NOMO-1 treated with dmso at 0.1 percent for 144 hours (cell line): ENCODE measurements at regions not wholly inside any gene's neighbourhood (a gene's known extent, or its start where the extent isn't known, plus 50 kb on each side); places are given as distances from the start of the nearest gene placed in this dataset.

Experiments
- DNase-seq: peaks from one replicate; lab custom pipeline; 2025; ENCODE audit not compliant: unreplicated experiment; lab: John Stamatoyannopoulos, UW

DNA sequence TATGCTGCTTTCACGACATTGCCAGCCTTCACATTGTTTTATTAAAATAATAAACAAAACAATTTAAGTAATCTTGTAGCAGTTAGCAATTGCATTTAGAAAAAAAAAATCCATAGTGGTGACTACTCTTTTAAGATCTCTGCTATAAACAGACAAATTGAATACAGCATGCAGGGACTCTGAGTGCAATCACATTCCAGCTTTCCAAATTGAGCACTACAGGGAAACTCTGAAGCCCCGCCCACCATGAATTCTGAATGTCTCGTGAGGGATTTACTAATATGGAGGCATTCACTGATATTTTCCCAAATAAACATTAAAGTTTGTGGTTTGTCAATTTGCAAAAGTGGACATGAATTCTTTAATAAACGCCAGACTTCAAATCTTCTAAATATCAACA lies 698.8 kb downstream of the LIG4 start:
- DNase-seq: no peak

DNA sequence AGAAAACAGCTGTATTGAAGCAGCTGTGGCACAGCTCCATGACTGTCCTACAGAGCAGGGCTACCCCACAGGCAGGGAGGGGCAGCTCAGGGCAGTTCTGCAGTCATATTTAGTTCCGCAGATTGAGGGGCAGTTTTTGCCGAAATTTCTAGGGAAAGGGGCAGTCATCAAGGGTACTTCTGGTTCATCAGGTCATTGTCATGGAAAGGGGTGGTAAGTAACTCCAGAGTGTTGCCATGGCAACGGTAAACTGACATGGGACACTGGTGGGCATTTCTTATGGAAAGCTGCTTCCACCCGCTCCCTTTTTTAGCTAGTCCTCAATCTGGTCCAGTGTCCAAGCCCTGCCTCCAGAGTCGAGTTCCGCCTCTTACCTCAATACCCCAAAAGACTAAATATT lies 702.8 kb downstream of the LIG4 start:
- DNase-seq: no peak

DNA sequence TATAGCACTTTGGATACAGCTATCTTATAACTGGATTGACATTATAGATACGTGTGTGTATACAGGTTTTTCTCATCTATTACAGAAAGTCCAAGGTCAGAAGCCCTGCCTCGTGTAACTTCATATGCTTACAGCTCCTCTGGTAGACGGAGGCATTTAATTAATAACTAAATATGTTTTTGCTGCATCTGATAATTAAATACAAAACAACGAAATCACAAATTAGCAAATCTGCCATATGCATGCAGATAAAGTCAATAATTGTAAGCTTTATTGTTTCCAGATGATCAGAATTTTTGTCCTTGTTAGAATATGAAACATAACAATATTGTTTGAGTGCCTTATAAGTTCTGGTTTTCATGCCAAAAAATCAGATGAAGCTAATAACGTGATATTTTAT lies 717.7 kb downstream of the LIG4 start:
- no peak for DNase-seq

DNA sequence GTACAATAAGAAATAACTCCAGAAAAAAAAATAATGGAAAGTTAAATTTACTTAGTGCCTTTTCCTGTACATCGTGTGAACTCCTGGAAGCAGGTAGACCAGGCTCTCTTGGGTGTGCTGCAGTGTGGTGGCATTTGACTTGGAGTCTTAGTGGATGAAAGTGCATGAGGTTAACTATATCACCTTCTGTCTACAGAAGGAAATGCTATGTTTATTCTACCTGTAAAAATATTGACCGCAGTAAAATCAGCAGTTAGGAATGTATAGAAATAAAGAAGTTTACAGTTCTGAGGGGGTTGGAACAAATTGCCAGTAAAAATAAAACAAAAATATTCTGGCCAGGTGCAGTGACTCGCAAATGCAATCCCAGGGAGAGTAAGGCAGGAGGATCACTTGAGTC lies 722.1 kb downstream of the LIG4 start:
- no peak for DNase-seq

DNA sequence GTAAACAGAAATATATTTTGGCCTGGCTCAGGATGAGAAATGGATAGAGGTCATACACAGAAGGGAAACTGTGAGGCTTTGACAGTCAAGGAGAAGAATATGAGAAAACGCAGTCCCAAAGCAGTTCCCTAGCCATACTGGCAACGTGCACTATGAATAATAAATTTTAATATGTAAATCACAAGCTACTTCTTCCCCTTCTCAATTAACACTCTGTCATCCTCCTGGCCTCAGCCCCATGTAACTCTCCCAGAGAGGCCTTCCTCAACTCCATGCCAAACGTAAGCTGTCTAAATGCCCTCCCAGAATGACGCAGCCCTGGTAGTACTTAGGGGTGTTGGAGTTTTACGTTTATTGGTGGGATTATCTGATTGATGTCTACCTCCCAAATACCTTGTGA lies 732.6 kb downstream of the LIG4 start:
- DNase-seq: no peak

DNA sequence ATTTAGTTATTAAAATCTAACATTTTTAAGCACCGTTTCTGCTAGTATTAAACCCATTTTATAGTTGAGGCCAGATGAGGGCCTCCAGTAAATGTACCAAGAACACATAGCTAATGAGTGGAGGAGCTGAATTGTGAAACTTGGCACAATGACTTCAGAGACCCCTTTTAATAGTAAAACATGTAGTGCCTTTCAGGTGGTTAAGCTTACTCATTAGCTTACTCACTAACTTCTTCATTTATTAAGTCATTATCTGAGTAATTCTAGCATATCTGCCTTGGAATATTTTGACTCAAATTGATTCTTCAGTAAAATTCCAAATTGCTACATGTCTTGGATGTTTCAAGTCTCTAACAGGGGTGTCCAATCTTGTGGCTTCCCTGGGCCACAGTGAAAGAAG lies 735.2 kb downstream of the LIG4 start:
- no peak for DNase-seq

DNA sequence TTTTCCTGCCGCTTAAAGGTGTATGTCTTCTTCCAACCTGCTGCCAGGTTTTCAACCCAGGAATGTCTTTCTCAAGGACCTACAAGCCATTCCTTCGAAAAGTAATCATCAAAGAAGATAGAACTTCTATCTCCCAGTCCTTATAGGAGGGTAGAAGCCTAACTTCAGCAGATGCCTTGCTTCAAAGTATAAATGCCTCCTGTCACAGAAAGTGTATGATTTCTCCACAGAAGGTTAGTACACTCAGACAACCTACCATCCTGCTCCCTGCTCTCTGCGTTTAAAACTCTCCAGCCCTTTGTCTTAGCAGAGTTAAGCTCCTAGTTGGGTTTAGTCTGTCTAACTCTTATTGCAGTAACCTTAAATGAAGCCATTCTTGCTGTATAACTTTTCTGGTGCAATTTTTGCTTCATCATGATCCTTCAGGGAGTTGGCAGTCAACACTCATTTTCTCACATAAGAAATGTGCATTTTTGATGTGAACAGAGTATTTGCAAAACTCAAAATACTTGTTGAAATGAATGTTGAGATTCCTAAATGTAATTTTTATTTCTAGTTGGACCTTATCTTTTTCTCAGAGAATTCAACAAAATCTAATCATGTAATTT lies 737.5 kb downstream of the LIG4 start:
- no peak for DNase-seq

DNA sequence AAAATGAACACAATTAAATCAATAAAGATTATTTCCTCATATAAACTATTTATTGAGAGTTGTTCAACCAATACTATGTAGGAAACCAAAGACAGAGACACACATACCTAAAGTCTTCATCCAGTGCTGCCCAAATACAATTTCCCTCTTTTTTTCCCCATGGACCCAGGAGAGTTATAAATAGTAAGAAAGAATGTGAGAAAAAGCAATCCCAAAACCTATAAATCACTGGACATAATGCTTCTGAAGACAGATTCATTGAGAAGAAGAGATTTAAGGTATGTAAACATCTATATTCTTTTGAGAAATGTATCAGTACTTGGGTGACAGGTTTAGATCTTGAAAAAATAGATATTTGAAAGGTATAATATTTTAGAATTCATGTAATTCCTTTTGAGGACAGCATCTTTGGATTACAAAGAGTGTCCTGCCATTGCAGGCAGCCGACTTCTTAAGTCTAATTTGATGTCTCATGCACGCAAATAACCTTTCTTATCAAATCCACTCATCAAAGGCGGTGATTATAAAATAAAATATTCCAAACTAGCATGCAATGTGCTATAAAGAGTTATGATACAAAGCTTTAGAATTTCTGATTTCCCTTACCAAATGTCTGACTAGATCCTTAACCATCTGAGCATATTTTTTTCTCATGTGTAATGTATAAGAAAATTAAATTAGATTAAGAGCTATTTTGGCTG lies 739.4 kb downstream of the LIG4 start:
- DNase-seq: no peak

DNA sequence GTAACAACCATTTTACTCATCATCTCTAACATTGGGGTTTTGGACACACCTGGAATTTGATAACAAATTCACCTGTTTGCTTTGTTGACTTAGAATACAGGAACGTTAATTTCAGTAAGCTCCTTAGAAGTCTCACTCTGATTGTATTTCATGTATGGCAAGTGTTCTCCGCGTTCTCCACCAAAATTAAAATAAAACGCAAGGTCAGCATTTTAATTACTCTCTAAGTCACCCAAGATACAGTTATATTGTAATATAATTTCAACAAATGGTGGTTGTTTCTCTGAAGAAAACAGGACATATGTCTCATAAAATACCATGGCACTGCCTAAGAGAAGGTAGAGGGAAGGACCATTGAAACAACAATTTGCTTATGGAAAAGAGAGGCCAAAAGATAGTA lies 742.1 kb downstream of the LIG4 start:
- no peak for DNase-seq

DNA sequence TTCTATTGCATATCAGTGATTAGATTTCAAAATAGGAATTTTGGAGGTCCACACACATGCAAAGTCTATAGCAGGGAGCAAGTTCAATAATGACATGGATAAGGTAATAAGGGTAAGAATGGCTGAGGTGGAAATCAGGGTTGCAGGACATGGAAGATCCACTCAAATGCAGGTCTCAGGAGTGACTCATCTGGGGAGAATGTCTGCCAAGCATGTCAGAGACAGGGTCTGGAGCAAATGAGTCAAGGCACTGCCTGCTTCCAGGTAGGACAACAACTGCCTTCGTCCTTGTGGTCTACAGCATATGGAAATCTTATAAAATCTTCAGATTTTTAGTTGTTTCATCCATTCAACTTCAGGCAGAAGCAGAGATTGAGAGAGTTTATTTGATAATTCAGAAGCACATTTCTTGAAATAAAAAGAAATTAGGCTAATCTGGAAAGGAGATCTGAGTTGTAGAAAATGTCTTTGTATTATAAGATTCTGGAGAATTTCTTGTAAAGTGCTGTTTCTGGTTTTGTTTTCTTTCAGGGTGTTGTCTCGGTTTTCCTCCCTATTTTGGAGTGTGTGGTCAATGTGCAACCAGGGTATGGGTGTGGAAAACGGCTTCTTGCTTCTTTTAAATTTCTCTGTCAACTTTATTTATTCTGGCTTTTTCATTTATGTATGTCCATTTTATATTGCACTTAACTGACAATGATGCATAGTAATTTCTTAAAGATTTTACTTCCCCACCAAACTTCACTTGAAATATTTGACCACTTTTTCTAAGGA lies 748.8 kb downstream of the LIG4 start:
- DNase-seq: no peak

DNA sequence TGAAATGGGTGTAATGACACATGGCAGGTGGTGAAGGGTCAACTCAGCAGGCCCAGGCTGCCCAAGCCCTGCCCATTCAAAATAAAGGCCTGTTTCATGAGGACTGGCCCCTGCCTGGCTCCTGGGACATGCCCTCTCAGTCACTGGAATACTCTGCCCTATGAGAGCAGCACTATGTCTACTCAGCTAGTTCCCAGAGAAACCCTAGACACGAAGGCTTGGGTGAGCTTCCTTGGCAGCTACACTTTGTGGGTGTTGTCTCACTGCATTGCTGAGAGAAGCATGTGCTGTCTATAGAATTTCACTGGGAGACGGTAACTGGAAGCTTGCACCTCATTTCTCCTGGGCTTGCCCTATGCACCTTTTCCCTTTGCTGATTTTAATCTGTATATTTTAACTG lies 752.8 kb downstream of the LIG4 start:
- DNase-seq: no peak

DNA sequence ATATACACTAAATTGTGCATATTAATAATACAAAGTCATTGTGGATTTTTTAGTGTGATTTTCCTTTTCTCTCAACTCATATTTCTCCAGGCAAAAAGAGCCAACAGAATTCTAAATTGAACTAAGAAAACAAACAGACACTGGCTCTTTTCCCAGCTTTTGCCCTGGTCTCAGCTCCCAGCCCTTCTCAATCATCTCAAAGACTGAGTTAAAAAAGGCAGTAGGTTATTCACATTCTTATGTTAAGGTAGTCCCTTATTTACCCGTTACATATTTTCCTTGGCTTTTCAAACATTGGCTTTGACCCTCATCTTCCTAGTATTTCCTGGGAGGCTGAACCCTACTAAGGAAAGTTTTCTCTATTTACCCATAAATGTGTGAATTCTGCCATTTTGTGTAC lies 753.6 kb downstream of the LIG4 start:
- no peak for DNase-seq

DNA sequence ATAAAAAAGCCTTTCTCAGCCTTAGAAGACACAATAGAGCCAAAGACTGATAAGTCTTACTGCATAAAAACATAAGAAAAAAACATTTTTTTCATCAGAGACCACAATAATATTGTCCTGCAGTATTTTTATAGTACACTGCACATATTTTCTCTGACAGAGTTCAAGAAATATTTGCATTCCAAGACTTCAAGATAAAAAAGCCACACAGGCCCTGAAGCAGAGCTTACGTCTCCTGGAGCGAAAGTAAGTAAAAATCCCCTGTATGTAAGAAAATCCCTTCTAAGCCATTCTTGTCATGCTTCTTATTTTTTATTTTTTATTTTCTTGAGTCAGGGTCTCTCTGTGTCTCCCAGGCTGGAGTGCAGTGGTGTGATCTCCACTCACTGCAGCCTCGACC lies 755.9 kb downstream of the LIG4 start:
- DNase-seq: no peak

DNA sequence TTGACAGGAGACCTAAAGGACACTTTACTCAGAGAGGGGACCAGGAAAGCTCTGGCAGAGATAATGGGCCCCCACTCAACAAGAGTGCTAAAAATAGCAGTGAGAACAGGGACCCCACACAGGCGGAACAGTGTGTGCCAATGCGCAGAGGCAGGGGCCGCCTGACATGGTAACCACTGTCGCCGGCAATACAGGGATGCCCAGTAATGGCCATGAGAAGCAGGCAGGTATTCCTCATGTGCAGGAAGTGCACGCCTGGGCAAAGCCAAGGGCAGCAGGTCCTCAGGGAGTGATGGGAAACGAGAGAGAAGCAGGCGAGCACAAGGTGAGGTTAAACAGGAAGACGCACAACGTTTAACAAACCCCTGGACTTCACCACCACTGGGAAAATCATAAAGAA lies 757.1 kb downstream of the LIG4 start:
- DNase-seq: no peak

DNA sequence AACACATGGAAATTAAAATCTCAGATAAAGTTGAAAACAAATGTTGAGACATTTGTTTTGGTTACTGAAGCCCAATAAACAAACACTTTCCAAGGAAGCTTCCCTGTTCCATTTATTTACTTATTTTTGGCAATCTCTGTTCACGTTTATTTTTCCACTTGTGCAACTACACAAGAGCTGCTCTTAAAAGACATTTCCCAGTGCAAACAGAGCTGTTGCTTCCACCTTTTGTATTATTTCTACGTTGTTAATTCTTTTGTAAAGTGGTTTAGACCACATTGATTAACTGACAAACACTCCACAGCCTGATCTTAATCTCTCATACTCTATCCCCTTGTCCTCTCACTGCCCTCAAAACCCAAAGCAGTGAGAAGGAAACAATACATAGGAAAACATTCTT lies 757.6 kb downstream of the LIG4 start:
- DNase-seq: no peak

DNA sequence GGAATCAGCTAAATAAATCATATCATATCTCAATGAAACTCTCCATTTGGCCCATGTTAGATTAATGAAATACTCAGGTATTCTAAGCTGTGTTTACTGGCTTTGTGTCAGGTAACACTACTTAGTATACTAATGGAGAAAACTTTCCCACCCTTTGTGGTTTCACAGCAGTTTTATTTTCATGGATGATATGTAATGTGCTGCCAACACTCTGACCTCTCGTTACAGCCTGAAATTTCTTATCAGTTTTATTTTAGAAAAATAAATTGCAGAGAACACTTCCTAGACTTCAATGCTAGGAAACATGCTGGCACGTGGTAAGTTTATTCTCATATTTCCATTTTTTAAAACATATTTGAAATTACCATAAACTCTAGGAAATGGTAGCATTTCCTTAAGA lies 758.9 kb downstream of the LIG4 start:
- no peak for DNase-seq

DNA sequence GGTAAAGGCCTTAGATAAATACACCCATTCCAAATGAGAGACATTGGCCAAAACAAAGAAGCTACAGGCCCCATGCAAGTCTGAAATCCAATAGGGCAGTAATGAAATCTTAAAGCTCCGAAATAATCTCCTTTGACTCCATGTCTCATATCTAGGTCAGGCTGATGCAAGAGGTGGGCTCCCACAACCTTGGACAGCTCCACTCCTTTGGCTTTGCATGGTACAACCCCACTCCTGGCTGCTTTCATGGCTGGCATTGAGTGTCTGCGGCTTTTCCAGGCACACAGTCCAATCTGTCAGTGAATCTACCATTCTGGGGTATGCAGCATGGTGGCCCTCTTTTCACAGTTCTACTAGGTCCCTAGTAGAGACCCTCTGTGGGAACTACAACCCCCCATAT lies 762.5 kb downstream of the LIG4 start:
- DNase-seq: no peak

DNA sequence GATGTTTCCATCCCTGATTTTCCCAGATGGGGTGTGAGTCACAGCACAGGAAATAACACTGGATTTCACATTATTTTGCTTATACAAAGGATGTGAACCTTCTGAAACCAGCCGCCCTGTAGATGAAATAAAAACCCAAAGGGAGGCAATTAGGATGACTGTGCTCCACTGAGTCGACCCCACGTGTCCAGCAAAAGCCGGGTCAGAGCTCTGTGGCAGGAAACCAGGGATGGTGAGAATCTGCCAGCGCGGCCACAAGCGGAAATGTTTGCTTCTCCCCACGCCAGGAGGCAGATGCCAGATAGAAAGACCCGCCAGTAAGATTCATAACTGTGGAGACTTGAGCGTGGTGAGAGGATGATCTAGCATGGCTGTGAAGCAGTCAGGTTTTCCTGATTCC lies 764.4 kb downstream of the LIG4 start:
- no peak for DNase-seq

DNA sequence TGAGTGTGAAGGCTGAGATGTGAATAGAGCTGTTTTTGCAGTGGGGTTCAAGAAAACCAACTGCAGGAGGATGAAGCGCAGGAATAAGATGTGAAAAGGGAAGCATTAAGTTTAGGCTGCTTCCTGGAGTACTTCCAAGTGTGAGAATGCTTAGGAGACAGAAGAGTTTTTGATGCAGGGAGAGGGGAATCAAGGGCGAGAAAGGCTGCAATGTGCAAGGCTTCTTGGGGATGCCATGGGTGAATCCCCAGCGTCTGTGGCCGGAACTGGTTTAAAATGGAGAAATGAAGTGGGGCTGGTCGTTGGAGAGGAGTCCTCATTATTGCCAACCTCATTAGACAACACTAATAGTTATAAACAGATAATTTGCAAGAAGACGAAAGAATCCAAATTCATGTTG lies 764.9 kb downstream of the LIG4 start:
- DNase-seq: no peak

DNA sequence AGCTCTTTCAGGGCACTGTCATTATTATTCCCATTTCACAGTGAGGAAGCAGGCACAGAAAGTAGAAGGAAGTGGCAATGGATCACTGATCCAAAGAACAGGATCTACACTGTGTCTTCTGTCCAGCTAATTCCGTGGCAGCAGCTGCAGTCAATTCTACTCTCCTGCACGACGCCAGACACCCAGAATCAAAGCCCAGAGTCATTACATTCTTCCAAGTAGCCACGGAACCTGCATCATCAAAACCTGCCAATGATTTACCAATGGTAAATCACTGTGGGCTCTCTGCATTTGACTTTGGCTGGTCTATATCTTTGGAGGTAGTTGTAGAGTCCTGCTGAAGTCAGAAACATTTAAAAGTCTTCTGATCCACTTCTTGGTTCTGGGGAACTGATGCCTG lies 767.7 kb downstream of the LIG4 start:
- DNase-seq: no peak

DNA sequence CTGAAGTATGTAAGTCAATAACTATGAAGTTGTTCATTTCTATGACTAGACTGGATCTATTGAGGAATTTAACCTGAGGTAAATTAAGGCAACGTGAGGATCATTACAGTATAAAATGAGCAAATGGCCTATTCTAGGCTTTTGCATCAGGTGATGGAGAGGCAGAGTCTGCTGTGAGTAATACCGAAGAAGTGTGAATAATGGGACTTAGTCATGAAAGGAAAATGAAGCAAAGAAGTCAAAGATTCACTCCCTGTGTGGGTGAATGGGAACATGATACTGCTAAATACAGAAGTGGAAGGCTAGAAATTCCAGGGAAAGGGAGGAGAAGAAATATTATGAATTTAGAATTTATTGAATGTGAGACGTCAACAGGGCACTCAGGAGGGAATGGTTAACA lies 774.1 kb downstream of the LIG4 start:
- DNase-seq: no peak

DNA sequence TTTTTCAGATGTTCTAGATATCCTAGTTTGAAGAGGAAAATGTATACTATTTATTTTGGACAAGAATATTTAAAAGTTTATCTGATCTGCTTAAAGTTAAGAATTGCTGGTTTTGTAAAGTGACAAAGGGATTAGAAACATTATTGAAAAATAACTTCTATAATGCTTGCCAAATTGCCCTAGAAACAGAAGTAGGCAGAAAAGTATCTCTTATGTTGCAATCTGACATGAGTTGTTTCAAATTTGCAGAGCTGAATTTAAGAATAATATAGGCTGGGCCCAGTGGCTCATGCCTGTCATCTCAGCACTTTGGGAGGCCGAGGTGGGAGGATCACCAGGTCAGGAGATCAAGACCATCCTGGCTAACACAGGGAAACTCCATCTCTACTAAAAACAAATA lies 777.1 kb downstream of the LIG4 start:
- no peak for DNase-seq

DNA sequence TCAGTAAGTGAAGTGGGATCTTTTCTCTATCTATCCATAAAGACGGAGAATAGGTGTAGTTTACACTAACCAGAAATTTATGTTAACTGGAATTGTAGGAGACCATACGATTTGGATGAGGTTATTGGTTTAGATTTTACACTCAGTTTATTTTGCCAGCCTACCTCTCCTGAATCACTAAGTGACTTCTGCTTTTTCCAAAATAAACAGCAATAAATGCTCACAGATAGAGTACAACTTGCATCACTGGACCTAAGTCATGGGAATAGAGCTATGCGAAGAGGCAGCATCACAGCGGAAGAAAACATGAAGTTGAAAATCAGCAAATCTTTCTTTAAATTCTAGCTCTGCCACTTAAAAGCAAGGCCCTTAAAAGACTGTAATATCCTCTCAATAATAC lies 781.0 kb downstream of the LIG4 start:
- no peak for DNase-seq
